UCSD-AML1 (cell line): ENCODE measurements at regions not wholly inside any gene's neighbourhood (a gene's known extent, or its start where the extent isn't known, plus 50 kb on each side); places are given as distances from the start of the nearest gene placed in this dataset.
"Not testable (repeated sequence)": the region's sequence is repeated elsewhere in the genome, so short reads cannot be mapped to it uniquely, and the experiment has no call there.

Experiments used
- DNase-seq: peaks from one replicate; lab custom pipeline; 2025; ENCODE audit not compliant: unreplicated experiment; lab: John Stamatoyannopoulos, UW

GRCh38 chrX:46034868-46035267 lies 510.4 kb downstream of the ZNF674 start:
- DNase-seq: no peak

GRCh38 chrX:46029777-46030176 lies 515.4 kb downstream of the ZNF674 start:
- no peak for DNase-seq

GRCh38 chrX:46016296-46016695 lies 528.9 kb downstream of the ZNF674 start:
- no peak for DNase-seq

GRCh38 chrX:46015653-46016052 lies 529.6 kb downstream of the ZNF674 start:
- no peak for DNase-seq

- DNase-seq: no peak
These were observed 552.7 kb downstream of the ZNF674 start for GRCh38 chrX:45992402-45993123.

- no peak for DNase-seq
These were observed 558.2 kb downstream of the ZNF674 start for GRCh38 chrX:45986971-45987370.

GRCh38 chrX:45986081-45986480 lies 559.1 kb downstream of the ZNF674 start:
- no peak for DNase-seq

GRCh38 chrX:45982958-45983727 lies 562.1 kb downstream of the ZNF674 start:
- not testable (repeated sequence) for DNase-seq

- no peak for DNase-seq
These were observed 564.5 kb downstream of the ZNF674 start for GRCh38 chrX:45980726-45981125.

- no peak for DNase-seq
These were observed 569.6 kb downstream of the ZNF674 start for GRCh38 chrX:45975633-45976032.

GRCh38 chrX:45972636-45973035 lies 572.6 kb downstream of the ZNF674 start:
- no peak for DNase-seq

GRCh38 chrX:45959567-45959966 lies 585.7 kb downstream of the ZNF674 start:
- no peak for DNase-seq

GRCh38 chrX:45956191-45956870 lies 588.9 kb downstream of the ZNF674 start:
- DNase-seq: no peak

- DNase-seq: no peak
These were observed 589.6 kb downstream of the ZNF674 start for GRCh38 chrX:45955661-45956060.

- no peak for DNase-seq
These were observed 591.2 kb downstream of the ZNF674 start for GRCh38 chrX:45954026-45954425.

- no peak for DNase-seq
These were observed 593.2 kb downstream of the ZNF674 start for GRCh38 chrX:45952030-45952429.

GRCh38 chrX:45935408-45935807 lies 609.8 kb downstream of the ZNF674 start:
- DNase-seq: no peak

GRCh38 chrX:45912316-45912715 lies 632.9 kb downstream of the ZNF674 start:
- no peak for DNase-seq

GRCh38 chrX:45907786-45908185 lies 637.4 kb downstream of the ZNF674 start:
- DNase-seq: no peak

- peak; percentile 56 for DNase-seq
These were observed 641.4 kb downstream of the ZNF674 start for GRCh38 chrX:45903781-45904201.

GRCh38 chrX:45900766-45901615 lies 644.2 kb downstream of the ZNF674 start:
- no peak for DNase-seq
